SK-N-SH (cell line): ENCODE measurements at regions not wholly inside any gene's neighbourhood (a gene's known extent, or its start where the extent isn't known, plus 50 kb on each side); places are given as distances from the start of the nearest gene placed in this dataset.

Experiments
- CTCF ChIA-PET: fragments of 300-600, 350-600 bp; formaldehyde crosslinking; extraction: SDS; loops from one replicate; lab custom pipeline; 2021; lab: Yijun Ruan, JAX
- POLR2A ChIA-PET: fragments of 350-600 bp; sonication (Branson Sonifier 250); formaldehyde crosslinking; extraction: SDS; loops from one replicate; lab custom pipeline; 2020; ENCODE audit warnings: antibody characterized with exemption, inconsistent platforms; lab: Yijun Ruan, JAX
- DNase-seq: peaks from one replicate; pipeline ENCODE4 v3.0.0; 2012
- H2AFZ ChIP-seq: fragments of 200-600 bp; sonication (generic); 2 replicates; pipeline ENCODE4 v1.8.1; 2016; ENCODE audit warnings: antibody characterized with exemption, mild to moderate bottlenecking, low read depth
- H3F3A ChIP-seq: fragments of 200-600 bp; sonication (generic); replicated peaks from 2 replicates; pipeline ENCODE3; 2016; ENCODE audit warnings: antibody characterized with exemption, mild to moderate bottlenecking; ENCODE audit not compliant: insufficient read depth
- H3K27ac ChIP-seq, 2 experiments: fragments of 200-500 bp in 1 of 2; fragments of 200-600 bp in 1 of 2; sonication (Bioruptor generic) in 1 of 2; sonication (generic), shearing (Covaris generic) in 1 of 2; 2 replicates each; pipeline versions ENCODE4 v1.5.1 to v1.6.1; 2014 to 2016; ENCODE audit warnings: low read depth in 2 of 2, inconsistent platforms in 1 of 2, low read length in 1 of 2, mild to moderate bottlenecking in 1 of 2, mixed read lengths in 1 of 2
- H3K27me3 ChIP-seq: fragments of 200-600 bp; sonication (generic), shearing (Covaris generic); 2 replicates; pipeline ENCODE4 v1.6.1; 2016; ENCODE audit warnings: mixed run types; ENCODE audit not compliant: insufficient read depth
- H3K36me3 ChIP-seq, 2 experiments: fragments of 200-500 bp in 1 of 2; fragments of 200-600 bp in 1 of 2; sonication (Bioruptor generic) in 1 of 2; sonication (generic) in 1 of 2; replicated peaks in 1 of 2; 2 replicates each; pipeline versions ENCODE3 to v1.5.1; 2014 to 2016; ENCODE audit warnings: low read length in 1 of 2, mild to moderate bottlenecking in 1 of 2; ENCODE audit not compliant: insufficient read depth in 2 of 2, control insufficient read depth in 1 of 2
- H3K4me1 ChIP-seq, 2 experiments: fragments of 200-500 bp in 1 of 2; fragments of 200-600 bp in 1 of 2; sonication (Bioruptor generic) in 1 of 2; sonication (generic), shearing (Covaris generic) in 1 of 2; 2 replicates each; pipeline versions ENCODE4 v1.5.1 to v1.6.1; 2014 to 2016; ENCODE audit warnings: low read depth in 1 of 2, low read length in 1 of 2, mixed run types in 1 of 2; ENCODE audit not compliant: insufficient read depth in 2 of 2, control insufficient read depth in 1 of 2
- H3K4me2 ChIP-seq: fragments of 200-600 bp; sonication (generic), shearing (Covaris generic); 2 replicates; pipeline ENCODE4 v1.6.1; 2017; ENCODE audit warnings: mixed run types
- H3K4me3 ChIP-seq, 2 experiments: fragments of 200-500 bp in 1 of 2; fragments of 200-600 bp in 1 of 2; sonication (Bioruptor generic) in 1 of 2; sonication (generic), shearing (Covaris generic) in 1 of 2; 2 replicates each; pipeline versions ENCODE4 v1.5.1 to v1.8.1; 2014 to 2016; ENCODE audit warnings: low read depth in 2 of 2, inconsistent platforms in 1 of 2, low read length in 1 of 2, mild to moderate bottlenecking in 1 of 2, mixed read lengths in 1 of 2, moderate library complexity in 1 of 2
- H3K79me2 ChIP-seq: fragments of 200-600 bp; sonication (generic); 2 replicates; pipeline ENCODE4 v1.8.1; 2017; ENCODE audit warnings: mild to moderate bottlenecking; ENCODE audit not compliant: insufficient read depth
- H3K9ac ChIP-seq: fragments of 200-600 bp; sonication (generic); 2 replicates; pipeline ENCODE4 v1.6.1; 2017; ENCODE audit warnings: mixed run types
- H3K9me2 ChIP-seq: fragments of 200-600 bp; sonication (generic); 2 replicates; pipeline ENCODE4 v1.6.1; 2017; ENCODE audit warnings: mixed run types
- H3K9me3 ChIP-seq: fragments of 200-600 bp; sonication (generic); 2 replicates; pipeline ENCODE4 v1.6.1; 2017; ENCODE audit warnings: mixed run types, mild to moderate bottlenecking, moderate library complexity
- H4K20me1 ChIP-seq: fragments of 200-600 bp; sonication (generic); 2 replicates; pipeline ENCODE4 v1.6.1; 2017; ENCODE audit warnings: mild to moderate bottlenecking, mixed run types; ENCODE audit not compliant: insufficient read depth
- ELF1 ChIP-seq: IDR thresholded peaks from 2 replicates; pipeline ENCODE4 v1.4.0; 2012
- EP300 ChIP-seq, 2 experiments: IDR thresholded peaks; 2 replicates each; pipeline versions ENCODE4 v1.4.0 to v1.6.1; 2012; ENCODE audit warnings: borderline replicate concordance in 1 of 2, low read depth in 1 of 2, low read length in 1 of 2
- EZH2phosphoT487 ChIP-seq: fragments of 200-600 bp; sonication (generic); IDR thresholded peaks from 2 replicates; pipeline ENCODE4 v1.6.1; 2017; ENCODE audit warnings: low read depth, mixed run types, mild to moderate bottlenecking, antibody characterized with exemption, moderate library complexity, borderline replicate concordance
- FOXM1 ChIP-seq: IDR thresholded peaks from 2 replicates; pipeline ENCODE4 v1.4.0; 2012; ENCODE audit warnings: low read depth, mild to moderate bottlenecking
- GABPA ChIP-seq: IDR thresholded peaks from 2 replicates; pipeline ENCODE4 v1.4.0; 2012; ENCODE audit warnings: low read depth, mild to moderate bottlenecking
- GATA2 ChIP-seq: sonication (generic); formaldehyde crosslinking; IDR thresholded peaks from 2 replicates; pipeline ENCODE4 v1.5.0; 2020; ENCODE audit warnings: mild to moderate bottlenecking, missing genetic modification reagents
- JUND ChIP-seq: IDR thresholded peaks from 2 replicates; pipeline ENCODE4 v1.4.0; 2012
- NFIC ChIP-seq: IDR thresholded peaks from 2 replicates; pipeline ENCODE4 v1.4.0; 2012; ENCODE audit warnings: borderline replicate concordance
- NRF1 ChIP-seq: IDR thresholded peaks from 2 replicates; pipeline ENCODE4 v1.6.1; 2012; ENCODE audit warnings: low read depth, mild to moderate bottlenecking, low read length
- RAD21 ChIP-seq: IDR thresholded peaks from 2 replicates; pipeline ENCODE4 v1.6.1; 2012; ENCODE audit warnings: mild to moderate bottlenecking, low read length
- RXRA ChIP-seq: IDR thresholded peaks from 2 replicates; pipeline ENCODE4 v1.4.0; 2012; ENCODE audit warnings: low read depth, mild to moderate bottlenecking, borderline replicate concordance
- SMC3 ChIP-seq: IDR thresholded peaks from 2 replicates; pipeline ENCODE4 v1.6.1; 2012; ENCODE audit warnings: low read depth, low read length, improper control_type of control experiment
- TAF1 ChIP-seq: IDR thresholded peaks from 2 replicates; pipeline ENCODE4 v1.6.1; 2012; ENCODE audit warnings: low read depth, mild to moderate bottlenecking, low read length, moderate library complexity, borderline replicate concordance
- TCF12 ChIP-seq: IDR thresholded peaks from 2 replicates; pipeline ENCODE4 v1.4.0; 2012
- TEAD4 ChIP-seq: IDR thresholded peaks from 2 replicates; pipeline ENCODE4 v1.4.0; 2012; ENCODE audit warnings: mild to moderate bottlenecking, borderline replicate concordance; ENCODE audit not compliant: insufficient read depth
- YY1 ChIP-seq: IDR thresholded peaks from 2 replicates; pipeline ENCODE4 v1.4.0; 2012; ENCODE audit warnings: low read depth, mild to moderate bottlenecking
- WGBS: methylation state at CpG from one replicate; pipeline ENCODE4 v1.1.6; 2017; ENCODE audit warnings: low lambda C conversion rate; 5-methylcytosine and 5-hydroxymethylcytosine counted together
- TF ChIP-seq, protein P1 (sequence below): IDR thresholded peaks from 2 replicates; pipeline ENCODE4 v1.4.0; 2012; ENCODE audit warnings: low read depth, borderline replicate concordance
- TF ChIP-seq, protein P2 (sequence below): IDR thresholded peaks from 2 replicates; pipeline ENCODE4 v1.6.1; 2012; ENCODE audit warnings: mild to moderate bottlenecking, low read depth, low read length, moderate library complexity
- TF ChIP-seq, protein P3 (sequence below): IDR thresholded peaks from 2 replicates; pipeline ENCODE4; 2012
- TF ChIP-seq, protein P4 (sequence below): fragments of 150-350 bp; IDR thresholded peaks from 2 replicates; pipeline ENCODE4 v1.6.1; 2016; ENCODE audit warnings: mild to moderate bottlenecking, low read depth, low read length

DNA sequence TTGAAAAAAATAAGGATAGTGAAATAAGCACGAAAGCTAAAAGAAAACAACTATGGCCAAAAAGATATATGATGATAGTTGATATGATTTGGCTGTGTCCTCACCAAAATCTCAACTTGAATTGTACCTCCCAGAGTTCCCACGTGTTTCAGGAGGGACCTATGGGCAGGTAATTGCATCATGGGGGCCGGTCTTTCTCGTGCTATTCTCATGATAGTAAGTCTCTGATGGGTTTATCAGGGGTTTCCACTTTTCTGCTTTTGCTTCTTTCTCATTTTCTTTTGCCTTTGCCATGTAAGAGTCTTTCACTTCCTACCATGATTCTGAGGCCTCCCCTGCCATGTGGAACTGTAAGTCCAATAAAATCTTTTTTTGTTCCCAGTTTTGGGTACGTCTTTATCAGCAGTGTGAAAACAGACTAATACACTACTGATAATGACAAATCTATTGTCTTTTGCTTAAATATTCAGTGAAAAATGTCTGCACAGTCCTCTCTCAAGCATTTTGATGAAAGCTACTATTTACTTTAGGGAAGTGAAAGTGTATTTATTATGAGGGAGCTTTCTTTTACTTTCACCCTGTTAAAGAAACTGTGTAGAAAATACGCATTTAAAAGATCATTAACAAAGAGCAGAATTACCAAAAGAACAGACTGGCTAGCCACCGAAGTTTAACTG lies 389.1 kb downstream of the HTR1B start:
- TF ChIP-seq, protein P1, sequence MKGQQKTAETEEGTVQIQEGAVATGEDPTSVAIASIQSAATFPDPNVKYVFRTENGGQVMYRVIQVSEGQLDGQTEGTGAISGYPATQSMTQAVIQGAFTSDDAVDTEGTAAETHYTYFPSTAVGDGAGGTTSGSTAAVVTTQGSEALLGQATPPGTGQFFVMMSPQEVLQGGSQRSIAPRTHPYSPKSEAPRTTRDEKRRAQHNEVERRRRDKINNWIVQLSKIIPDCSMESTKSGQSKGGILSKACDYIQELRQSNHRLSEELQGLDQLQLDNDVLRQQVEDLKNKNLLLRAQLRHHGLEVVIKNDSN, result no peak
- TF ChIP-seq EZH2phosphoT487 (no peak), SMC3 (no peak), ELF1 (no peak), TEAD4 (no peak), FOXM1 (no peak), NRF1 (no peak), TAF1 (no peak)
- TF ChIP-seq, protein P2, sequence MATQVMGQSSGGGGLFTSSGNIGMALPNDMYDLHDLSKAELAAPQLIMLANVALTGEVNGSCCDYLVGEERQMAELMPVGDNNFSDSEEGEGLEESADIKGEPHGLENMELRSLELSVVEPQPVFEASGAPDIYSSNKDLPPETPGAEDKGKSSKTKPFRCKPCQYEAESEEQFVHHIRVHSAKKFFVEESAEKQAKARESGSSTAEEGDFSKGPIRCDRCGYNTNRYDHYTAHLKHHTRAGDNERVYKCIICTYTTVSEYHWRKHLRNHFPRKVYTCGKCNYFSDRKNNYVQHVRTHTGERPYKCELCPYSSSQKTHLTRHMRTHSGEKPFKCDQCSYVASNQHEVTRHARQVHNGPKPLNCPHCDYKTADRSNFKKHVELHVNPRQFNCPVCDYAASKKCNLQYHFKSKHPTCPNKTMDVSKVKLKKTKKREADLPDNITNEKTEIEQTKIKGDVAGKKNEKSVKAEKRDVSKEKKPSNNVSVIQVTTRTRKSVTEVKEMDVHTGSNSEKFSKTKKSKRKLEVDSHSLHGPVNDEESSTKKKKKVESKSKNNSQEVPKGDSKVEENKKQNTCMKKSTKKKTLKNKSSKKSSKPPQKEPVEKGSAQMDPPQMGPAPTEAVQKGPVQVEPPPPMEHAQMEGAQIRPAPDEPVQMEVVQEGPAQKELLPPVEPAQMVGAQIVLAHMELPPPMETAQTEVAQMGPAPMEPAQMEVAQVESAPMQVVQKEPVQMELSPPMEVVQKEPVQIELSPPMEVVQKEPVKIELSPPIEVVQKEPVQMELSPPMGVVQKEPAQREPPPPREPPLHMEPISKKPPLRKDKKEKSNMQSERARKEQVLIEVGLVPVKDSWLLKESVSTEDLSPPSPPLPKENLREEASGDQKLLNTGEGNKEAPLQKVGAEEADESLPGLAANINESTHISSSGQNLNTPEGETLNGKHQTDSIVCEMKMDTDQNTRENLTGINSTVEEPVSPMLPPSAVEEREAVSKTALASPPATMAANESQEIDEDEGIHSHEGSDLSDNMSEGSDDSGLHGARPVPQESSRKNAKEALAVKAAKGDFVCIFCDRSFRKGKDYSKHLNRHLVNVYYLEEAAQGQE, result no peak
- no peak overlapping the region for H3K4me3 ChIP-seq
- DNase-seq, result no peak
- no peak overlapping the region for H2AFZ ChIP-seq
- no peaks in the 10 kb centered on the region for H3K9me3 ChIP-seq
- WGBS, result 10% methylated on average over 7 of the region's 7 CpGs
- no peaks in the 10 kb centered on the region for H3K9me2 ChIP-seq
- H4K20me1 ChIP-seq, result no peaks in the 10 kb centered on the region
- H3K4me2 ChIP-seq, result no peak overlapping the region
- no peaks in the 10 kb centered on the region for H3K4me1 ChIP-seq
- no peaks in the 10 kb centered on the region for H3K79me2 ChIP-seq
- no peaks in the 10 kb centered on the region for H3K36me3 ChIP-seq
- ChIA-PET CTCF (no interaction called here), POLR2A (no interaction called here)
- H3K9ac ChIP-seq, result no peak overlapping the region
- no peak overlapping the region for H3K27ac ChIP-seq
- H3K27me3 ChIP-seq, result no peaks in the 10 kb centered on the region
- H3F3A ChIP-seq, result no peaks in the 10 kb centered on the region

DNA sequence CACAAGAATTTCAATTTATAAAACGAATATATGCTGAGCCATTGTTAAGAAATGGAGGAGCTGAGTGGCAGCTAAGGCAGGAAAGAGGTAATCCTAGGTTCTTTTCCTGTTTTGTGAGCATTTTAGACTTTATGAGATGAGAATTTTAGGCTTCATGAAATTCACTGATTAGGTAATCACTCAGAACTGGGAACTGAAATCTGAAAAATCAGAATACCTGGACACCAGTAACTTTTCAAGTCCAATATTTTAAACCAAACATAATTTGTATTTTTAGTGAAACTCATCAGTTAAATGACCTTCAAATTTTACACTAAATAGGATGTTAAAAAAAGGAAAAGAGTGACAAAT lies 389.9 kb downstream of the HTR1B start:
- Histone ChIP-seq H3F3A (no peaks in the 10 kb centered on the region), H2AFZ (no peak overlapping the region), H3K9me3 (no peaks in the 10 kb centered on the region), H3K79me2 (no peaks in the 10 kb centered on the region), H3K4me3 (no peak overlapping the region), H3K9ac (no peak overlapping the region), H3K36me3 (no peaks in the 10 kb centered on the region), H3K27ac (no peak overlapping the region), H3K27me3 (no peaks in the 10 kb centered on the region), H3K4me2 (no peak overlapping the region), H3K9me2 (no peaks in the 10 kb centered on the region), H3K4me1 (no peaks in the 10 kb centered on the region), H4K20me1 (no peaks in the 10 kb centered on the region)
- DNase-seq, result no peak
- WGBS, result 4% methylated on average over 1 of the region's 1 CpG
- CTCF ChIA-PET, result no interaction called here
- POLR2A ChIA-PET, result no interaction called here
- TF ChIP-seq, protein P3, sequence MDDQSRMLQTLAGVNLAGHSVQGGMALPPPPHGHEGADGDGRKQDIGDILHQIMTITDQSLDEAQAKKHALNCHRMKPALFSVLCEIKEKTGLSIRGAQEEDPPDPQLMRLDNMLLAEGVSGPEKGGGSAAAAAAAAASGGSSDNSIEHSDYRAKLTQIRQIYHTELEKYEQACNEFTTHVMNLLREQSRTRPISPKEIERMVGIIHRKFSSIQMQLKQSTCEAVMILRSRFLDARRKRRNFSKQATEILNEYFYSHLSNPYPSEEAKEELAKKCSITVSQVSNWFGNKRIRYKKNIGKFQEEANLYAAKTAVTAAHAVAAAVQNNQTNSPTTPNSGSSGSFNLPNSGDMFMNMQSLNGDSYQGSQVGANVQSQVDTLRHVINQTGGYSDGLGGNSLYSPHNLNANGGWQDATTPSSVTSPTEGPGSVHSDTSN, result no peak
- no peak for TF ChIP-seq RXRA
- no peak for TF ChIP-seq FOXM1
- TF ChIP-seq TEAD4, result no peak
- TF ChIP-seq YY1, result no peak
- TF ChIP-seq NRF1, result no peak
- TF ChIP-seq RAD21, result no peak
- TF ChIP-seq, protein P1, result no peak
- TF ChIP-seq JUND, result no peak
- no peak for TF ChIP-seq GATA2 (CRISPR knock-in tag)
- no peak for TF ChIP-seq NFIC
- TF ChIP-seq TCF12, result no peak
- no peak for TF ChIP-seq EP300 (IDR thresholded peaks at IDR 0.05; ENCODE audit: borderline replicate concordance in 1 of 2, low read depth in 1 of 2, low read length in 1 of 2)
- TF ChIP-seq SMC3, result no peak
- no peak for TF ChIP-seq GABPA
- no peak for TF ChIP-seq TAF1
- TF ChIP-seq, protein P4, sequence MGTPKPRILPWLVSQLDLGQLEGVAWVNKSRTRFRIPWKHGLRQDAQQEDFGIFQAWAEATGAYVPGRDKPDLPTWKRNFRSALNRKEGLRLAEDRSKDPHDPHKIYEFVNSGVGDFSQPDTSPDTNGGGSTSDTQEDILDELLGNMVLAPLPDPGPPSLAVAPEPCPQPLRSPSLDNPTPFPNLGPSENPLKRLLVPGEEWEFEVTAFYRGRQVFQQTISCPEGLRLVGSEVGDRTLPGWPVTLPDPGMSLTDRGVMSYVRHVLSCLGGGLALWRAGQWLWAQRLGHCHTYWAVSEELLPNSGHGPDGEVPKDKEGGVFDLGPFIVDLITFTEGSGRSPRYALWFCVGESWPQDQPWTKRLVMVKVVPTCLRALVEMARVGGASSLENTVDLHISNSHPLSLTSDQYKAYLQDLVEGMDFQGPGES, result no peak
